Brain microvascular endothelial cell (primary cell): ENCODE measurements at regions not wholly inside any gene's neighbourhood (a gene's known extent, or its start where the extent isn't known, plus 50 kb on each side); places are given as distances from the start of the nearest gene placed in this dataset.
A peak's percentile ranks its signal among the peaks of the same experiment; 100 is the strongest.

Experiments used
- DNase-seq: peaks from one replicate; pipeline ENCODE4 v3.0.0-alpha.2; 2020
- H3K27ac ChIP-seq: fragments of 250-450 bp; sonication (Bioruptor Pico); 2 replicates; pipeline ENCODE4 v1.5.1; 2020; ENCODE audit warnings: mild to moderate bottlenecking, moderate library complexity
- H3K27me3 ChIP-seq: fragments of 250-450 bp; sonication (Bioruptor Pico); replicated peaks from 2 replicates; pipeline ENCODE4 v1.5.1; 2020; ENCODE audit warnings: mild to moderate bottlenecking
- H3K36me3 ChIP-seq: fragments of 250-450 bp; sonication (Bioruptor Pico); replicated peaks from 2 replicates; pipeline ENCODE4 v1.5.1; 2020; ENCODE audit warnings: mild to moderate bottlenecking
- H3K4me3 ChIP-seq: 2 replicates; pipeline ENCODE4 v1.5.1; 2011; ENCODE audit warnings: low read depth, mild to moderate bottlenecking, control low read depth, low read length, moderate library complexity
- in situ Hi-C: cut with HindIII; loops from 2 replicates; pipeline ENCODE4 v1.10.0; 2017; ENCODE audit warnings: low sequenced_read_pairs, low pct_ligation_motif_present
- TF ChIP-seq, protein P1 (sequence below): IDR thresholded peaks from 2 replicates; pipeline ENCODE4 v1.5.1; 2011; ENCODE audit warnings: low read depth, mild to moderate bottlenecking, moderate library complexity, low read length, control low read depth, inconsistent platforms; ENCODE audit errors: missing control alignments

DNA sequence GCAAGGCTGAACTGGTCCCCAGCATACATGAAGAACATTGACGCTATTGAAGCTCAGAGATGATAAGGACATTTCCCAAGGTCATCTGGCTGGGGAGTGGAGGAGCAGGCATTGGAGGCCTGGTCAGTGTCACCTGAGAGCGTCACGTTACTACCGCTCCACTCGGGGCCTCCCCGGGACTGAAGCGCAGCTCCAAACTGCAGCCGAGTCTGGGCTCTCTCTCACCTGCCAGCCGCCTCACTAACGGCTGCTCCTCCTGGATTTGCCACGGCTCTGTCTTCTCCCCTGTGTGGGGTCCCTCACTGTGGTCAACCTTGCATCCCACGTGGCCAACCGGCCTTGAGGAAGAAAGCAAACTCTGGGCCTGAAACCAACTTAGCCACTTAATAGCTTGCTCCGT lies 111.3 kb downstream of the ADSS2 start:
- TF ChIP-seq, protein P1, sequence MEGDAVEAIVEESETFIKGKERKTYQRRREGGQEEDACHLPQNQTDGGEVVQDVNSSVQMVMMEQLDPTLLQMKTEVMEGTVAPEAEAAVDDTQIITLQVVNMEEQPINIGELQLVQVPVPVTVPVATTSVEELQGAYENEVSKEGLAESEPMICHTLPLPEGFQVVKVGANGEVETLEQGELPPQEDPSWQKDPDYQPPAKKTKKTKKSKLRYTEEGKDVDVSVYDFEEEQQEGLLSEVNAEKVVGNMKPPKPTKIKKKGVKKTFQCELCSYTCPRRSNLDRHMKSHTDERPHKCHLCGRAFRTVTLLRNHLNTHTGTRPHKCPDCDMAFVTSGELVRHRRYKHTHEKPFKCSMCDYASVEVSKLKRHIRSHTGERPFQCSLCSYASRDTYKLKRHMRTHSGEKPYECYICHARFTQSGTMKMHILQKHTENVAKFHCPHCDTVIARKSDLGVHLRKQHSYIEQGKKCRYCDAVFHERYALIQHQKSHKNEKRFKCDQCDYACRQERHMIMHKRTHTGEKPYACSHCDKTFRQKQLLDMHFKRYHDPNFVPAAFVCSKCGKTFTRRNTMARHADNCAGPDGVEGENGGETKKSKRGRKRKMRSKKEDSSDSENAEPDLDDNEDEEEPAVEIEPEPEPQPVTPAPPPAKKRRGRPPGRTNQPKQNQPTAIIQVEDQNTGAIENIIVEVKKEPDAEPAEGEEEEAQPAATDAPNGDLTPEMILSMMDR = no peak
- DNase-seq = no peak
- in situ Hi-C loops = no loop called here

DNA sequence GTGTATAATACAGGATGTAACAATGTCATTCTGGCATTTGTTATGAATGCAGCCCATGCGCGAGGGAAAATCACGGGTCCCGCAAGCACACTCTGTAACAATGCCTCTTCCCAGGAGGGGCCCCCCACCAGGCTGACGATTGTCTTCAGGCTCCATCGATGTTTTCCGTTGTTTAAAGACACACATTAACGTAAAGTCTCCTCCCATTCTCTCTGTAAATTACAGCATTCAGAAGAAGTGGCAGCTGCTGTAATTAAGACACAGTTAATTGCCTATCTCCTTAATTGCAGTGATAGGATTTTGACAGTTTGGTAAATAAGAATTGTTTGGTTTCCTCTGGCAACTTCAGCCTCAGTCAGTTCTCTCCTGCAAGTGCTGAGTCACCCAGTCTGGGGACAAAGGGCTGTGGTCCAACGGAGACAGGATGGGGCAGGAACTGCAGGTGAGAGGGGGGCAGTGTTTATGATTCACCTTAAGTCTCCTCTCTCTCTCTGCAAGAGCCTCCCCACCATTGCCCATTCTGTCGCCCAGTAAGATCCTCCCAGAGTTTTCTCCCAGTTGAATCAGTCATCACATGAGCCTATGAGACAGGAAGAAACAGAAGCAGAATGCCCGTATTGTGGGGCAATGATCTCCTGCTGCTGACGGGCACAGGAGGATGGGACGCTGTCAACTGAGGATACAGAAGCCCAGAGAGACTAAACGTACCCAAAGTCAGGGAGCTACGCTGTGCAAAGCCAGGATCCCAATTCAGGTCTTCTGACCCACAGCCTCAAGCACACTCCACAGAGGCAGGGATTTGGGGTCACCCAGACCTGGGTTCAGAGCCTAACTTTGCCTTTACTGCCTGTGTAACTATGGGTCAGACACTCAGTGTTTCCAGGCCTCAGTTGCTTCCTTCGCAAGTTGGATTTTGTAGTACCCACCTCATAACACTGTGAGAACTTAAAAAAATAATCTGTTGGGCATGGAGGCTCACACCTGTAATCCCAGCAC lies 110.0 kb downstream of the ADSS2 start:
- no peak for DNase-seq
- H3K27ac ChIP-seq = no peak overlapping the region
- in situ Hi-C loops = no loop called here
- TF ChIP-seq, protein P1 = peak; percentile 10
- H3K4me3 ChIP-seq = no peak overlapping the region
- H3K27me3 ChIP-seq = no peaks in the 10 kb centered on the region
- H3K36me3 ChIP-seq = no peaks in the 10 kb centered on the region

More for the DNA sequence above, 111.3 kb downstream of the ADSS2 start:
- Histone ChIP-seq H3K27ac (no peak overlapping the region), H3K36me3 (no peaks in the 10 kb centered on the region), H3K27me3 (no peaks in the 10 kb centered on the region), H3K4me3 (no peak overlapping the region)

DNA sequence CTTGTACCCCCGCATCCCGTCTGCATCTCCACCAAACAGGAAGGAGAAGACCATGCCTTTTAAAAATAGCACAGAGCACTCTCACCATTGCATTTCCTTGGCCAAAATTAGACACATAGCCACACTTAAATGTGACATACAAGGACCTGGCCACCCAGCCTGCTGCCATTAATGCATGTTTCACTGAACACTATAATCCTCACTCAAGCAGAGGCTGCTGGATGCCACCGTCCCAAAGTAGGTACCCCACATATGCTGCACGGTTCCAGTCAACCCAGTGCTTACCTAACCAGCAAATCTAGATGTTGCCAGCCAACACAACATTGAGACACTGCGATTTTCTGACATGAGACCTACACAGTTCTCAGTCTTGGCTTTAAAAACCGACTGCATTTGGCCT lies 107.7 kb downstream of the ADSS2 start:
- H3K27me3 ChIP-seq = no peaks in the 10 kb centered on the region
- no peak overlapping the region for H3K4me3 ChIP-seq
- TF ChIP-seq, protein P1 = no peak
- no peak overlapping the region for H3K27ac ChIP-seq
- in situ Hi-C loops = no loop called here
- no peak for DNase-seq
- no peaks in the 10 kb centered on the region for H3K36me3 ChIP-seq

DNA sequence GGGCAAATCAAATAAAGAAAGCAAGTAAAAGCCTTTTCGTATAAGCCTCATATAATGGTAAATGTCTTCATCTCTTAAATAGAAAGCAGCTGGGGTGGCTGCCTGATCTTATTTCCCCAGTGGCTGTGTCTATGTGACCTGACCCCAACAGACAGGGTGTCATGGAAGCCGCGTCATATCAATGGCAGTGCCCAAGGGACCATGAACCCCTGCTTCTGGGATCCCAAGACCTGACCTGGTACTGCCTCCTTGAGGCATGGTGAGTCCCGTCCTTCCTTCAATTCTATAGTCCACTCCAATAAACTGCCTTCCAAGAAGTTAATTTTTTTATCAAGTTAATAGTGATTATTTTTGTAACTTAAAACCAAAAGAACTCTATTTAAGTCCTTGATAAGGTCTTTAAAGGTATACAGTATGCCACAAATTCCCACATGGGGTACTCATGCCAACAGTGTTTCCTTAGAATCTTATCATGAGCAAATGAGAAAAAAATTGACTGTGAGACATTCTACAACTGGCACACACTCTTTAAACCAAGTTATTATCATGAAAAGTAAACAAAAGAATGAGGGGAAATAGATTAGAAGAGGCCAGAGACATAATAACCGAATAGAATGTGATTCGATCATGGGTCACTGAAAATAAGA lies 104.6 kb downstream of the ADSS2 start:
- in situ Hi-C loops = no loop called here
- Histone ChIP-seq H3K4me3 (no peak overlapping the region), H3K36me3 (no peaks in the 10 kb centered on the region), H3K27ac (no peak overlapping the region), H3K27me3 (no peaks in the 10 kb centered on the region)
- DNase-seq = no peak
- TF ChIP-seq, protein P1 = no peak

DNA sequence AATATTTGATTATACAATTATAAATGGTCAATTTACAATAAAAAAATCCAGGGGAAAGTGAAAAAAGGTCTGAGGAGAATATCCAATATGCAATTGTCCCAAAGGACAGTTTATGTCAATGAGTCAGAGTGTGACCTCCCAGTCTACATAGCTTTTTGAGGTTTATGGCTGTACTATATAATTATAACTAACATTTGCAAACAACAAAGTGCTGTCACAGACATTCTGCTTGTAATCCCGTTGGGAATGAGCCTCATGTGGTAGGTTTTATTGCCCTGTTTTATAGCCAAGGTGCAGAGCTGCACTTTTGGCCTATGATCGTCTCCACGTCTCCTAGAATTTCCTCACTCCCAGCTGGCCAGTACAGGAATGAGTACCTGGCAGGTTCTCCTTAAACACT lies 103.8 kb downstream of the ADSS2 start:
- TF ChIP-seq, protein P1 = no peak
- H3K27me3 ChIP-seq = no peaks in the 10 kb centered on the region
- no peak overlapping the region for H3K4me3 ChIP-seq
- DNase-seq = no peak
- no peak overlapping the region for H3K27ac ChIP-seq
- in situ Hi-C loops = no loop called here
- H3K36me3 ChIP-seq = no peaks in the 10 kb centered on the region
